Common myeloid progenitor, CD34-positive (primary cell): ENCODE measurements at regions not wholly inside any gene's neighbourhood (a gene's known extent, or its start where the extent isn't known, plus 50 kb on each side); places are given as distances from the start of the nearest gene placed in this dataset.
"Not testable (repeated sequence)": the region's sequence is repeated elsewhere in the genome, so short reads cannot be mapped to it uniquely, and the experiment has no call there.

Experiments used
- CTCF ChIA-PET: fragments of 350-600 bp; sonication (Branson Sonifier 250); formaldehyde crosslinking; loops from one replicate; lab custom pipeline; 2021; ENCODE audit warnings: antibody characterized with exemption; lab: Charles Lee
- POLR2A ChIA-PET: fragments of 350-600 bp; sonication (Branson Sonifier 250); formaldehyde crosslinking; loops from one replicate; lab custom pipeline; 2021; ENCODE audit warnings: antibody characterized with exemption; lab: Charles Lee
- DNase-seq, 3 donors: peaks; one replicate each; pipeline versions ENCODE4 v3.0.0 to v3.0.0-alpha.2; 2013
- H3K27ac ChIP-seq, 2 experiments: 1 replicate in 1 of 2; 2 replicates in 1 of 2; pipeline ENCODE4 v1.7.0; 2013; ENCODE audit warnings: inconsistent platforms in 2 of 2, low read length in 2 of 2, mild to moderate bottlenecking in 2 of 2, low read depth in 1 of 2, moderate library complexity in 1 of 2; ENCODE audit not compliant: severe bottlenecking in 2 of 2, insufficient read depth in 1 of 2, poor library complexity in 1 of 2
- H3K27me3 ChIP-seq, 5 experiments: replicated peaks in 2 of 5; 1 replicate in 3 of 5; 2 replicates in 2 of 5; pipeline versions ENCODE4 v1.6.1 to v1.7.0; 2013; ENCODE audit warnings: low read length in 4 of 5, mild to moderate bottlenecking in 2 of 5, moderate library complexity in 2 of 5, inconsistent platforms in 1 of 5; ENCODE audit not compliant: insufficient read depth in 5 of 5, control insufficient read depth in 4 of 5
- H3K36me3 ChIP-seq, 4 experiments: 1 replicate in 2 of 4; 2 replicates in 2 of 4; pipeline versions ENCODE4 v1.6.1 to v1.7.0; 2013; ENCODE audit warnings: low read length in 3 of 4, control low read depth in 1 of 4, mild to moderate bottlenecking in 1 of 4; ENCODE audit not compliant: control insufficient read depth in 4 of 4, insufficient read depth in 4 of 4
- H3K4me1 ChIP-seq, 4 experiments: 1 replicate in 3 of 4; 2 replicates in 1 of 4; pipeline versions ENCODE4 v1.6.1 to v1.7.1; 2013; ENCODE audit warnings: low read length in 3 of 4, mild to moderate bottlenecking in 3 of 4, control low read depth in 1 of 4, inconsistent platforms in 1 of 4, moderate library complexity in 1 of 4; ENCODE audit not compliant: control insufficient read depth in 4 of 4, insufficient read depth in 4 of 4; ENCODE audit errors: control extremely low read depth in 1 of 4
- H3K4me3 ChIP-seq, 7 experiments: 1 replicate in 4 of 7; 2 replicates in 3 of 7; pipeline versions ENCODE4 v1.5.1 to v1.7.0; 2013; ENCODE audit warnings: mild to moderate bottlenecking in 7 of 7, low read length in 6 of 7, moderate library complexity in 6 of 7, inconsistent platforms in 2 of 7, low read depth in 2 of 7, control low read depth in 1 of 7; ENCODE audit not compliant: insufficient read depth in 4 of 7, control insufficient read depth in 1 of 7; ENCODE audit errors: extremely low read depth in 1 of 7
- H3K9me3 ChIP-seq, 5 experiments: 1 replicate in 4 of 5; 2 replicates in 1 of 5; pipeline versions ENCODE4 v1.6.1 to v1.7.1; 2013; ENCODE audit warnings: low read length in 4 of 5, mild to moderate bottlenecking in 2 of 5, inconsistent platforms in 1 of 5, low read depth in 1 of 5, moderate library complexity in 1 of 5; ENCODE audit not compliant: control insufficient read depth in 4 of 5, insufficient read depth in 2 of 5; ENCODE audit errors: control extremely low read depth in 1 of 5
- WGBS: methylation state at CpG from one replicate; pipeline ENCODE4 v1.1.5; 2013; ENCODE audit not compliant: insufficient coverage; 5-methylcytosine and 5-hydroxymethylcytosine counted together

- ChIA-PET CTCF (interaction anchor here (1.2 kb wide), 1 partner anchor 176 kb away, joined by 3 read pairs; no protein-coding TSS in a partner anchor), POLR2A (interaction anchor here (0.6 kb wide), 1 partner anchor 470 kb away, joined by 4 read pairs; no protein-coding TSS in a partner anchor)
- H3K36me3 ChIP-seq, result no peaks in the 10 kb centered on the region
- H3K27me3 ChIP-seq, result no peaks in the 10 kb centered on the region
- H3K4me1 ChIP-seq, result no peaks in the 10 kb centered on the region
- no peak for DNase-seq
- no peaks in the 10 kb centered on the region for H3K9me3 ChIP-seq
- no peak overlapping the region for H3K27ac ChIP-seq
- H3K4me3 ChIP-seq, result no peak overlapping the region
Observed at GRCh38 chr3:144818973-144819372, 847.4 kb downstream of the DIPK2A start.

- DNase-seq, H3K4me3 ChIP-seq, H3K9me3 ChIP-seq, POLR2A ChIA-PET, H3K27ac ChIP-seq, H3K4me1 ChIP-seq, H3K27me3 ChIP-seq, H3K36me3 ChIP-seq, CTCF ChIA-PET: not testable (repeated sequence)
- 83% methylated on average over 1 of the region's 2 CpGs for WGBS
Observed at GRCh38 chr3:144820232-144820631, 848.6 kb downstream of the DIPK2A start.

- CTCF ChIA-PET, result no interaction called here
- Histone ChIP-seq H3K27me3 (no peaks in the 10 kb centered on the region), H3K27ac (no peak overlapping the region), H3K36me3 (no peaks in the 10 kb centered on the region), H3K4me3 (no peak overlapping the region), H3K4me1 (no peaks in the 10 kb centered on the region), H3K9me3 (no peaks in the 10 kb centered on the region)
- no peak for DNase-seq
- POLR2A ChIA-PET, result no interaction called here
Observed at GRCh38 chr3:144820726-144821125, 849.1 kb downstream of the DIPK2A start.

GRCh38 chr3:144821583-144821982 lies 850.0 kb downstream of the DIPK2A start:
- WGBS, result no CpG with 5 or more reads among the region's 1 CpG
- Histone ChIP-seq H3K9me3 (no peaks in the 10 kb centered on the region), H3K4me3 (no peak overlapping the region)

GRCh38 chr3:144822671-144823070 lies 851.0 kb downstream of the DIPK2A start:
- no peak overlapping the region for H3K4me3 ChIP-seq
- DNase-seq, result no peak
- no peak overlapping the region for H3K27ac ChIP-seq
- H3K36me3 ChIP-seq, result no peaks in the 10 kb centered on the region
- ChIA-PET CTCF (no interaction called here), POLR2A (no interaction called here)
- no peaks in the 10 kb centered on the region for H3K4me1 ChIP-seq
- no peaks in the 10 kb centered on the region for H3K27me3 ChIP-seq
- no peaks in the 10 kb centered on the region for H3K9me3 ChIP-seq

More at GRCh38 chr3:144821583-144821982, 850.0 kb downstream of the DIPK2A start:
- Histone ChIP-seq H3K36me3 (no peaks in the 10 kb centered on the region), H3K4me1 (no peaks in the 10 kb centered on the region), H3K27ac (no peak overlapping the region), H3K27me3 (no peaks in the 10 kb centered on the region)
- ChIA-PET CTCF (no interaction called here), POLR2A (no interaction called here)
- no peak for DNase-seq

GRCh38 chr3:144831955-144832716 lies 860.5 kb downstream of the DIPK2A start:
- H3K27ac ChIP-seq, result peak overlapping the region in 1 of 2 experiments; percentile 10
- peaks cover 0 to 12% (median 6%) of the 10 kb centered on the region in 5 experiments for H3K9me3 ChIP-seq
- peak in 2 of 3 donors; percentile 10 to 19 for DNase-seq
- CTCF ChIA-PET, result no interaction called here
- H3K27me3 ChIP-seq, result no peaks in the 10 kb centered on the region
- H3K4me3 ChIP-seq, result no peak overlapping the region
- POLR2A ChIA-PET, result no interaction called here
- H3K36me3 ChIP-seq, result no peaks in the 10 kb centered on the region
- peaks cover 0 to 2% (median 1%) of the 10 kb centered on the region in 4 experiments for H3K4me1 ChIP-seq

GRCh38 chr3:144839991-144840390 lies 868.4 kb downstream of the DIPK2A start:
- Histone ChIP-seq H3K36me3 (no peaks in the 10 kb centered on the region), H3K4me1 (no peaks in the 10 kb centered on the region), H3K9me3 (peaks cover 0 to 5% (median 0%) of the 10 kb centered on the region in 5 experiments), H3K4me3 (no peak overlapping the region), H3K27ac (no peak overlapping the region), H3K27me3 (no peaks in the 10 kb centered on the region)
- no peak for DNase-seq
- CTCF ChIA-PET, result no interaction called here
- POLR2A ChIA-PET, result no interaction called here
- WGBS, result no CpG with 5 or more reads among the region's 2 CpGs
